HFF-Myc (cell line): ENCODE measurements at regions not wholly inside any gene's neighbourhood (a gene's known extent, or its start where the extent isn't known, plus 50 kb on each side); places are given as distances from the start of the nearest gene placed in this dataset.

Experiments used
- DNase-seq: peaks from one replicate; pipeline ENCODE4 v3.0.0-alpha.2; 2011; ENCODE audit warnings: low read depth; ENCODE audit errors: extremely low read depth
- H3K4me3 ChIP-seq: replicated peaks from 2 replicates; pipeline ENCODE4 v1.5.1; 2011; ENCODE audit warnings: low read depth, mild to moderate bottlenecking, control low read depth, low read length
- TF ChIP-seq, protein P1 (sequence below): IDR thresholded peaks from 2 replicates; pipeline ENCODE4 v1.5.1; 2012; ENCODE audit warnings: mild to moderate bottlenecking, low read depth, low read length, control low read depth; ENCODE audit errors: missing control alignments

GRCh38 chr3:71863563-71864190, 78.7 kb upstream of the PROK2 start:
- H3K4me3 ChIP-seq, result no peak overlapping the region
- DNase-seq, result no peak
- TF ChIP-seq, protein P1, sequence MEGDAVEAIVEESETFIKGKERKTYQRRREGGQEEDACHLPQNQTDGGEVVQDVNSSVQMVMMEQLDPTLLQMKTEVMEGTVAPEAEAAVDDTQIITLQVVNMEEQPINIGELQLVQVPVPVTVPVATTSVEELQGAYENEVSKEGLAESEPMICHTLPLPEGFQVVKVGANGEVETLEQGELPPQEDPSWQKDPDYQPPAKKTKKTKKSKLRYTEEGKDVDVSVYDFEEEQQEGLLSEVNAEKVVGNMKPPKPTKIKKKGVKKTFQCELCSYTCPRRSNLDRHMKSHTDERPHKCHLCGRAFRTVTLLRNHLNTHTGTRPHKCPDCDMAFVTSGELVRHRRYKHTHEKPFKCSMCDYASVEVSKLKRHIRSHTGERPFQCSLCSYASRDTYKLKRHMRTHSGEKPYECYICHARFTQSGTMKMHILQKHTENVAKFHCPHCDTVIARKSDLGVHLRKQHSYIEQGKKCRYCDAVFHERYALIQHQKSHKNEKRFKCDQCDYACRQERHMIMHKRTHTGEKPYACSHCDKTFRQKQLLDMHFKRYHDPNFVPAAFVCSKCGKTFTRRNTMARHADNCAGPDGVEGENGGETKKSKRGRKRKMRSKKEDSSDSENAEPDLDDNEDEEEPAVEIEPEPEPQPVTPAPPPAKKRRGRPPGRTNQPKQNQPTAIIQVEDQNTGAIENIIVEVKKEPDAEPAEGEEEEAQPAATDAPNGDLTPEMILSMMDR, result no peak

DNA sequence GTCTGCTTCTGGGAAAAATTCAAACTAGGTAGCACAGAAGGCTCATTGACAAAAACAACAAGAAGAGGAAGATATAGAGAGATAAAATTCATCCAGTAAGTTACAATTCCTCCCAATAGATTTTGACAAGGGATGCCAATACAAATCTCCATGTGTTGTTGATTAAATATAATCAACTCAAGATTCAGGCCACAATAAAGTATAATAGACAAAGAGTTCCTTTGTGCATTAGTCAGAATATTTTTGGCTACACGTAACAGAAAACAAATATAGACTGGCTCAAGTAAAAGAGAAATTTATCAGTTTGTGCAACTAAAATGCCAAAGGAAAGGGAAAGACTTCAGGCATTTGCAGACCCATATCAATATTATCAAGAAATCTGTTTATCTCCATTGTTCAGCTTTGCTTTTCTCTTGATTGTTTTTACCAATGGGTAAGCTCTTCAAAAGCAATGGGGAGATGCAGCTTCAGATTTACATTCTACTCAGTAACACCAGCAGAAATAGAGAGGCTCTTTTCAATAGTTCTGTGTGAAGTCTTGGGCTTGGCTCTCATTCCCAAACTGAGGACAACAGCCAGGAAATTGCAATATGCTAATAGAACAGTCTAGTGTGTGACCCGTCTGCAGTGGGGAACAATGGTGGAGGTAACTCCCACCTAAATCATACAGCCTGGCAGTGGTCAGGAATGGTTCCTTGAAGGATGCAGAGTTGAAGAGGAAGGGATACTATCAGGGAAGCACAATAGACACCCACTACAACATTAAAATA, 77.6 kb upstream of the PROK2 start:
- no peak overlapping the region for H3K4me3 ChIP-seq
- TF ChIP-seq, protein P1, result no peak
- DNase-seq, result no peak

- peak; percentile 10 for DNase-seq
- TF ChIP-seq, protein P1, result peak; percentile 9
- no peak overlapping the region for H3K4me3 ChIP-seq
Observed at GRCh38 chr3:71859123-71859519, 74.2 kb upstream of the PROK2 start.

GRCh38 chr3:71858503-71859122, 73.7 kb upstream of the PROK2 start:
- no peak overlapping the region for H3K4me3 ChIP-seq
- TF ChIP-seq, protein P1, result no peak
- DNase-seq, result no peak

DNA sequence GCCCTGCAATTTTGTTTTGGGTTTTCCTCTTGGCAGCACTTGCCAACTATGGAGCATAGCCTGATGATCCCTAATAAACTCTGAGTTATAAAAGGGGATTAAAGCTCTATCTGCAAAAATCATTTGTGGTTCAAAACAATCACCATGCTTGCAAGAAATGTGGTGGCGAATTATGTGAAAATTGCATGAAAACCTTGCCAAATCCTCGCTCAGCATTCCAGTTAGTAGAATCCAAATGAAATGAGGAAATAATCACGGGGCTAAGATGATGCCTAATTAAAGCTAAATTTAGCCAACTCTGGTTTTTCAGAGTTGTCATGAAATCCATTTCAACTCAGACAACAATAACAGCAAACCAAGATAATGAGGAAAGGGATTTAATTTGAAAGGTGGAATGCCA, 73.0 kb upstream of the PROK2 start:
- no peak overlapping the region for H3K4me3 ChIP-seq
- TF ChIP-seq, protein P1, result no peak
- DNase-seq, result no peak

DNA sequence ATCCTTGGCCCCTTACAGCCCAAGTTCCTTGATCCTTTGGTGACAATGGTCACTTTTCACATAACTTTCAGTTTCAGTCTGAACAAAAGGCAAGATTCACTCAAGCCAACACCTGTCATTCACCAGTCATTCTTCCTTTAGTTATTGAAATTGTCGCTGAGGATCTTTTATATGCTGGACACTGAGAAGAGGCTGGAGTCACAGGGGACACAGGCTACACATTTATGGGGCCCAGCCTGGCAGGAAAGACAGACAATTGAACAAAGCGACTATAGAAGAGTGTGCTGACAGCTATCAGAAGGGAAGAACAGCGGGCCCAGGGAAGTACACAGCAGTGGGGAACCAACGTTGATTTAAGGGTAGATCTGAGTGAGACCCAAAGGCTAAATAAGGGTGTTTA, 69.8 kb upstream of the PROK2 start:
- TF ChIP-seq, protein P1, result no peak
- H3K4me3 ChIP-seq, result no peak overlapping the region
- no peak for DNase-seq
